DOHH2 (cell line): ENCODE measurements at regions not wholly inside any gene's neighbourhood (a gene's known extent, or its start where the extent isn't known, plus 50 kb on each side); places are given as distances from the start of the nearest gene placed in this dataset.

Experiments
- H3F3A ChIP-seq: fragments of 200-600 bp; sonication (generic), shearing (Covaris generic); 2 replicates; pipeline ENCODE4 v1.6.0; 2016; ENCODE audit warnings: antibody characterized with exemption, mild to moderate bottlenecking; ENCODE audit not compliant: control insufficient read depth, insufficient read depth
- H3K27ac ChIP-seq: fragments of 200-600 bp; sonication (generic); 2 replicates; pipeline ENCODE4 v1.5.1; 2014; ENCODE audit warnings: low read depth, mild to moderate bottlenecking, low read length, moderate library complexity
- H3K27me3 ChIP-seq: fragments of 200-600 bp; sonication (generic); 2 replicates; pipeline ENCODE4 v1.6.1; 2014; ENCODE audit warnings: mild to moderate bottlenecking, low read length, mixed read lengths; ENCODE audit not compliant: control insufficient read depth
- H3K36me3 ChIP-seq: fragments of 200-600 bp; sonication (generic); 2 replicates; pipeline ENCODE4 v1.6.1; 2014; ENCODE audit warnings: mild to moderate bottlenecking, low read length, moderate library complexity, mixed read lengths; ENCODE audit not compliant: control insufficient read depth
- H3K4me1 ChIP-seq: fragments of 200-600 bp; sonication (generic); 2 replicates; pipeline ENCODE4 v1.6.1; 2014; ENCODE audit warnings: mild to moderate bottlenecking, low read length, mixed read lengths; ENCODE audit not compliant: control insufficient read depth
- H3K4me2 ChIP-seq: fragments of 200-600 bp; sonication (generic); 2 replicates; pipeline ENCODE4 v1.6.0; 2014; ENCODE audit warnings: mild to moderate bottlenecking, low read length, moderate library complexity
- H3K4me3 ChIP-seq: fragments of 200-600 bp; sonication (generic); 2 replicates; pipeline ENCODE4 v1.5.1; 2014; ENCODE audit warnings: mild to moderate bottlenecking, low read length, mixed read lengths
- H3K79me2 ChIP-seq: fragments of 200-600 bp; sonication (generic); 2 replicates; pipeline ENCODE4 v1.6.1; 2014; ENCODE audit warnings: mild to moderate bottlenecking, low read length, mixed read lengths; ENCODE audit not compliant: control insufficient read depth
- H3K9me2 ChIP-seq: fragments of 200-600 bp; sonication (generic); replicated peaks from 2 replicates; pipeline ENCODE4 v1.6.1; 2014; ENCODE audit warnings: mild to moderate bottlenecking, low read length, mixed read lengths; ENCODE audit not compliant: control insufficient read depth
- H3K9me3 ChIP-seq: fragments of 200-600 bp; sonication (generic); 2 replicates; pipeline ENCODE4 v1.6.1; 2014; ENCODE audit warnings: antibody characterized with exemption, low read length, mixed read lengths; ENCODE audit not compliant: control insufficient read depth, insufficient read depth
- H4K20me1 ChIP-seq: fragments of 200-600 bp; sonication (generic); 2 replicates; pipeline ENCODE4 v1.6.0; 2014; ENCODE audit warnings: low read depth, mild to moderate bottlenecking, antibody characterized with exemption, low read length, moderate library complexity; ENCODE audit not compliant: control insufficient read depth, insufficient read depth
- EZH2phosphoT487 ChIP-seq: fragments of 200-600 bp; sonication (generic); IDR thresholded peaks from 2 replicates; pipeline ENCODE4 v1.6.1; 2017; ENCODE audit warnings: borderline replicate concordance, mild to moderate bottlenecking, antibody characterized with exemption, low read length, moderate library complexity, mixed read lengths
- TF ChIP-seq, protein P1 (sequence below): fragments of 200-600 bp; sonication (generic); IDR thresholded peaks from one replicate; pipeline ENCODE4 v1.5.1; 2014; ENCODE audit warnings: antibody characterized with exemption, mild to moderate bottlenecking, low read depth, low read length; ENCODE audit not compliant: poor library complexity, severe bottlenecking

GRCh38 chr12:115338566-115339294, 654.8 kb upstream of the TBX3 start:
- Histone ChIP-seq H3K4me3 (no peak overlapping the region), H3K4me1 (no peaks in the 10 kb centered on the region), H4K20me1 (no peaks in the 10 kb centered on the region), H3K36me3 (no peaks in the 10 kb centered on the region), H3F3A (no peaks in the 10 kb centered on the region), H3K27ac (no peak overlapping the region), H3K27me3 (no peaks in the 10 kb centered on the region), H3K4me2 (no peak overlapping the region), H3K9me3 (no peaks in the 10 kb centered on the region), H3K9me2 (no peaks in the 10 kb centered on the region), H3K79me2 (no peaks in the 10 kb centered on the region)
- TF ChIP-seq EZH2phosphoT487: no peak
- TF ChIP-seq, protein P1, sequence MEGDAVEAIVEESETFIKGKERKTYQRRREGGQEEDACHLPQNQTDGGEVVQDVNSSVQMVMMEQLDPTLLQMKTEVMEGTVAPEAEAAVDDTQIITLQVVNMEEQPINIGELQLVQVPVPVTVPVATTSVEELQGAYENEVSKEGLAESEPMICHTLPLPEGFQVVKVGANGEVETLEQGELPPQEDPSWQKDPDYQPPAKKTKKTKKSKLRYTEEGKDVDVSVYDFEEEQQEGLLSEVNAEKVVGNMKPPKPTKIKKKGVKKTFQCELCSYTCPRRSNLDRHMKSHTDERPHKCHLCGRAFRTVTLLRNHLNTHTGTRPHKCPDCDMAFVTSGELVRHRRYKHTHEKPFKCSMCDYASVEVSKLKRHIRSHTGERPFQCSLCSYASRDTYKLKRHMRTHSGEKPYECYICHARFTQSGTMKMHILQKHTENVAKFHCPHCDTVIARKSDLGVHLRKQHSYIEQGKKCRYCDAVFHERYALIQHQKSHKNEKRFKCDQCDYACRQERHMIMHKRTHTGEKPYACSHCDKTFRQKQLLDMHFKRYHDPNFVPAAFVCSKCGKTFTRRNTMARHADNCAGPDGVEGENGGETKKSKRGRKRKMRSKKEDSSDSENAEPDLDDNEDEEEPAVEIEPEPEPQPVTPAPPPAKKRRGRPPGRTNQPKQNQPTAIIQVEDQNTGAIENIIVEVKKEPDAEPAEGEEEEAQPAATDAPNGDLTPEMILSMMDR: no peak

- Histone ChIP-seq H3K4me3 (no peak overlapping the region), H3F3A (no peaks in the 10 kb centered on the region), H3K4me1 (no peaks in the 10 kb centered on the region), H3K27ac (no peak overlapping the region), H3K27me3 (no peaks in the 10 kb centered on the region), H4K20me1 (no peaks in the 10 kb centered on the region), H3K79me2 (no peaks in the 10 kb centered on the region), H3K9me3 (no peaks in the 10 kb centered on the region), H3K9me2 (no peaks in the 10 kb centered on the region), H3K4me2 (no peak overlapping the region), H3K36me3 (no peaks in the 10 kb centered on the region)
- TF ChIP-seq, protein P1: no peak
- TF ChIP-seq EZH2phosphoT487: no peak
These were observed 653.9 kb upstream of the TBX3 start for GRCh38 chr12:115337693-115338543.

- Histone ChIP-seq H3K79me2 (no peaks in the 10 kb centered on the region), H3K4me1 (no peaks in the 10 kb centered on the region), H3K27ac (no peak overlapping the region), H3K9me2 (no peaks in the 10 kb centered on the region), H3K27me3 (no peaks in the 10 kb centered on the region), H3K4me2 (no peak overlapping the region), H3K36me3 (no peaks in the 10 kb centered on the region), H4K20me1 (no peaks in the 10 kb centered on the region), H3K9me3 (no peaks in the 10 kb centered on the region), H3K4me3 (no peak overlapping the region), H3F3A (no peaks in the 10 kb centered on the region)
- TF ChIP-seq, protein P1: no peak
- no peak for TF ChIP-seq EZH2phosphoT487
These were observed 652.5 kb upstream of the TBX3 start for GRCh38 chr12:115336506-115336905.
